Limb (tissue), 2 donors: ENCODE measurements at regions not wholly inside any gene's neighbourhood (a gene's known extent, or its start where the extent isn't known, plus 50 kb on each side); places are given as distances from the start of the nearest gene placed in this dataset.
"Not testable (repeated sequence)": the region's sequence is repeated elsewhere in the genome, so short reads cannot be mapped to it uniquely, and the experiment has no call there.

Experiments used
- DNase-seq, 2 donors: peaks; one replicate each; pipeline ENCODE4 v3.0.0-alpha.2; 2016; ENCODE audit errors: extremely low spot score in 2 of 2

- no peak for DNase-seq
These were observed 142.0 kb upstream of the TGFBR2 start for GRCh38 chr3:30464381-30464780.

GRCh38 chr3:30465454-30465853 is 140.9 kb upstream of the TGFBR2 start:
- no peak for DNase-seq

DNA sequence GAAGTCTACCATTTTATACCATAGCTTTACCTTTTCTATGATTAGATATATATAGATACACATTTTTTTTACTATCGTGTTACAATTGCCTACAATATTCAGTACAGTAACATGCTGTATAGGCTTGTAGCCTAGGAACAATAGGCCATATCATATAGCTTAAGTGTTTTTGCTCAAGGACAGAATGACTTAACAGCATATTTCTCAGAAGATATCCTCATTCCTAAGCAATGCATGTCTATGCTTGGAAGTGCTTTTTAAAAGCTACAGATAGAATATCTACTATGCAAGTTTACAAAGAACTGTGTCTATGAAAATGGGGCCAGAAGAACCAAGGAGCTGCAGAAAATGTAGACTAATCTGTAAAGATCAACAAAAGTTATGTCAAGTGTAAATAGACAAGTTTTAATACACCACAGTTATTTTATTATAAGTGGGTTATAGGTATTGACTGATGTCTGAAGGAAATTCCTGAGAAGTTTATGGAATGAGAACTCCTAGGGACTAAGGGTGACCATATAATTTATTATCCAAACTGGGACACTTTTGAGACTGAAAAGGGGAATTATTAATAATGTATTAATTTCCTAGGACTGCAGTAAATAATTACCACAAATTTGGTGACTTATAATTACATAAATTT is 138.7 kb upstream of the TGFBR2 start:
- no peak for DNase-seq

- no peak for DNase-seq
These were observed 137.3 kb upstream of the TGFBR2 start for GRCh38 chr3:30469133-30469532.

- no peak for DNase-seq
These were observed 135.9 kb upstream of the TGFBR2 start for GRCh38 chr3:30470496-30470895.

DNA sequence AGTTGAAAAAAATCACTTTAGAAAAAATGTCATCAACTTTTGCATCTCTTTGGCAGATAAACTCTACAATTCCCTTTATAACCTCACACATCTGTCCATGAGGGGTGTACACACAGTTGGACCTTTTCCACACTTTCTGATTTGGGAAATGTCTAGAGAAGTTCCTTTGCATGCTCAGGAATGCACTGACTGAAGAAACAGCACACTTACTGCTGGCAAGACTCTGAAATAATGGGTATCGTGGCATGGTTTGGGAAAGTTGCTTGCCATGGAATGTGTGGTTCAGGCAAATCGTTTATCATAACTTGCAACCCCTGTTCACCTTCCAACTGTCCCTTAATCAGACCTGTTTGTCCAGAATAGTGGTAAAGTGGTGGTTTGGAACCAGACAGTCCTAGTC is 135.3 kb upstream of the TGFBR2 start:
- DNase-seq = no peak

GRCh38 chr3:30471796-30472489 is 134.5 kb upstream of the TGFBR2 start:
- DNase-seq = no peak

DNA sequence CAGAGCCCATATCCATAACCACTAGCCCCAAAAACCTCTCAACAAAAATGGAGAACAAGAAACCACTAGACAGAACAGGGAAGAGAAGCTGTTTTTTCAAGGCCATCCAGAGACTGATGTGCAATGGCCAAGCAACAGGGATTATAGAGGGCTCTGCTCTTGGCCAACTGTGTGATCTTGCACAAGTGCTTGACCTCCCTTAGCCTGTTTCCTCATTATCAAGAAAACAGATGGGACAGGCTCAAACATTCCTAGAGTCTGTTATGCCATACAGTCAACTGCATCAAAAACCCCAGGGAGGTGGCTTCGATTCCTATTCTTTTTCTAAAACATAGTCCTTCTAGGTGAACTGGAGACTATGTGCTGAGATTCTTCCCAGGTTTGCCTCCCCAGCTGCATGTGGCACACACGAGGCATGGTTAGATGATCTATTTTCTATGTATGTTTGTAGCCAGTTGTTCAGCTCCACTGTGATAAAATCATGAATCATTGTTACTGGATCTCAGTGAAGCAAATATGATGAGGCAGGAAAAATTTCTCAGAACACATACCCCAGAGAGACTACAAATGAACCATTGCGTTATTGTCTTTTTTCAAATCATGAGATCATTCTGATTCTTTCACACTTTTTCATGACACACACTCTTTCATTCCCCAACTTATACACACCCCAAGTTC is 132.9 kb upstream of the TGFBR2 start:
- no peak for DNase-seq

GRCh38 chr3:30474371-30474770 is 132.0 kb upstream of the TGFBR2 start:
- DNase-seq = no peak

DNA sequence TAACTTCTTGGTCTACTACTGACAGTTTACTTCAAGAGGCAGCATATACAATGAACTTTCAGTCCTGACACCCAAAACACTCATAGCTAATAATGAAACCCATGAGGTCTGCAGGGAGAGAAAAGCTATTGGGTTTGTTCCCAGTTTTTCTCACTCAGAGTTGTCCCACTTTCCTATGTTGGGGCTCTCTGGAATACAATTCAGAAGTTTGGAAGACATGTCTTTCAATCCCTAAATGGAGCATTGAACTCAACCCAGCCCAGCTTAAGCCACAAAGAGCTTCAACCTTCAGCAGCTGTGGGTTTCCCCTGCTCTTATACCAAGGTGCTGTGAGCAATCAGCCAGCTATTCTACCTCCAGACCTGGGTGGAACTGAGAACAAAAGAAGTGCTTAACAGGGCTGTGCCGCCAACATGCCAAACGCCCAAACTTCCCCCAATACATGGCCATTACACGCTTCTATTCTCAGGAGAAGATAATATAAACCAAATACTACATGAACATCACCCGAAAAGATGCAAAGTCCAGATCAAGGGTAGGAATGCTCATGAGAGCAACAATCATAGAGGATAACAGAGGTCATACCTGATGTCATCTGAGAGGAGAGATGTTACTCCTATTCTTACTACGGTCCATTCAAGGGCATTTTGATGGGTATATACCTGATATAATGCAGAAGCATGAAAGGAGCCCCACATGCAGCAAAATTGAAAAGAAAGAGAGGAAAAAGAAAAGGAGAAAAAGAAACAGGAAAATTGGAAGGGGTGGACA is 131.2 kb upstream of the TGFBR2 start:
- no peak for DNase-seq

DNA sequence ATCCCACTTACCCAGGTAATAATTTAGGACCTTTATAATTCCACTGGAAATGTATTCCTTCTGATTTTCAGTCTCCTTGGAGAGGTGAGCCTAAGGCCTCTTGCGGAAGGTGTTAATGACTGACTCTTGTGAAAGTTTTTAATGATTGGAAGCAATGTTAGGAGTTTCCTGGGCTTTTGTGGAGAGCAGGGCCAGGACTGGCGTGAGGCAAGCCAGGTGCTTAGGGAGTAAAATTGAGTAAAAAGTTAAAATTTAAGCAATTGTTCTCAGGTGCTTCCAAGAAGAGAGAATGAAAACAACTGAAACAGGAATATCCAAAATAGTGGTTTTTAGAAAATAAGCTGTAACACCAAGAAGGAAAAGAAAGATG is 130.6 kb upstream of the TGFBR2 start:
- DNase-seq = no peak

DNA sequence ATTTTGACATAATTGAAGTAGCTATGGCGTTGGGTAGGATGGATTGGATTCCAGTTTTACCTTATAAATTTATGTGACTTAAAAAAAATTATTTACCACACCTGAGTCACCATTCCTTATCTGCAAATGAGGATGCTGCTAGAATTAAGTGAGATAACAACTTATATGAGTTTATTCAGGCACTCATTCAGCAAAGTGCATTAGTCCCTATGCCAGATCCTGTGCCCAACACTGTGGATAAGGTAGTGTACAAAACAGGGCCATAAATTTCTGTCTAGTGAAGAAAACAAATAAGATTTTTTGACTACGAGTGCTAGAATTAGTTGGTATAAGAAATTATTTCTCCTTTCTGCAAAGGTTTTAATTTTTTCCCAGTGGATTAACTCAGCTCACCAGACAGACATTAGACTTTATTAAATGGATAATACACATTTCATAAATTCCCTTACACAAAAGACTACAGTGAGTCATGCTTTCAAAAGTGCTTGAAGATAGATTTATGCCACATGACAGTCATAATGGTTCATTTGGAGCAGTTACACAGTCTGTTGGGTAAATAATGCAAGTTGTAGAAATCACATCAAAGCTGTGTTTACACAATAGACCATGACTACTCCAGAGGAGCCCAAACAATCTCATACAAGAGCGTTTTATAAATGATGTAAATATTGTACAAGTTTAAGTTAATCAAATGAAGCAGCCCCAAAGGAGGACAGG is 129.9 kb upstream of the TGFBR2 start:
- DNase-seq = no peak

DNA sequence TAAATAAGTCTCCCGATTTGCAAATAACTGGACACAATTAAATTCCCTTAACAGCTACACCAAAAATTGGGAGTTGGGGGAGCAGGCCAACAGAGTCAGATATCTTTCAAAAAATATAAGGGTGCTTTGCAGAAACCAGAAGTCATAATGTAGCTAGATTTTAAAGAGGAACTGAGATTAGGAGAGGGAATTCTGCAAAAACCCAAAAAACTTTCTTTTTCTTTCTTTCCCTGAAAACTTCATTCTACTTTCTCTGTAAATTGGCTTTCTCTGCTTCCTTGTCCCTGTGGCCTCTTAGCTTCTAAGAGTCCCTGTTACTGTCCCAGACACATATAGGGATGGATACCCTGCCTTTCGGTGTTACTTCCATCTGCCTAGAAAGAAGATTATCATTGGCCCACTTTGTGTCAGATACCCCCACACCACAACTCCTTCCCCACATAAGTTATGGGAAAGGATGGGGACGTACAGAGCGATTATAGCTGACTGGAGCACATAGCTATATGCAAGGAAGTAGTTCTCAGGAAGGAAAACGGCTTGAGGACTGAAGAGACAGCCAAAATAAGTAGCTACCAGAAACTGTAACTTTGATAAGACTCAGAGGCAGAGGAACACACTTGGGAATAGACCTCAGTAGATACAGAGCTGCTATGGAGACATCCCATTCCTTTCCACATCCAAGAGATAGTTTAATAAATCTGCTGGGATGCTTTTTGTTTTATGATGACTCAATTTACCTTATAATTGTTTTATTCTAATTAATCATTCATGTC is 129.1 kb upstream of the TGFBR2 start:
- DNase-seq = no peak

DNA sequence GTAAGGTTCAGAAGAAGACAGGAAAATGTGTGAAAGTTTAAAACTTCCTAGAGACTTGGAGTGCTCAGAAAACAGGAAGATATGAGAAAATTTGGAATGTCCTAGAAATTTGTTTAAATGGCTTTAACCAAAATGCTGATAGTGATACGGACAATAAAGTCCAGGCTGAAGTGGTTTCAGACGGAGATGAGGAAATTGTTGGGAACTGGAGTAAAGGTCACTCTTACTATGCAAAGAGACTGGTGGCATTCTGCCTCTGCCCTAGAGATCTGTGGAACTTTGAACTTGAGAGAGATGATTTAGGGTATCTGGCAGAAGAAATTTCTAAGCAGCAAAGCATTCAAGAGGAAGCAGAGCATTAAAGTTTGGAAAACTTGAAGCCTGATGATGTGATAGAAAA is 126.7 kb upstream of the TGFBR2 start:
- not testable (repeated sequence) for DNase-seq

DNA sequence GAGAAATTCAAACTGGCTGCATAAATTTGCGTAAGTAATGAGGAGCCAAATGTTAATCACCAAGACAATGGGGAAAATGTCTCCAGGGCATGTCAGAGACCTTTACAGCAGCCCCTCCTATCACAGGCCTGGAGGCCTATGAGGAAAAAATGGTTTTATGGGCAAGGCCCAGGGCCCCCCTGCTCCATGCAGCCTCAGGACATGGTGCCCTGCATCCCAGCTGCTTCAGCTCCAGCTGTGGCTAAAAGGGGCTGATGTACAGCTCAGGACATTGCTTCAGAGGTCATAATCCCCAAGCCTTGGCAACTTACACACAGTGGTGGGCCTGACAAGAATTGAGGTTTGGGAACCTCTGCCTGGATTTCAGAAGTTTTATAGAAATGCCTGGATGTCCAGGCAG is 126.2 kb upstream of the TGFBR2 start:
- DNase-seq = not testable (repeated sequence)

GRCh38 chr3:30480587-30480986 is 125.8 kb upstream of the TGFBR2 start:
- no peak for DNase-seq

GRCh38 chr3:30481241-30481640 is 125.2 kb upstream of the TGFBR2 start:
- no peak for DNase-seq

DNA sequence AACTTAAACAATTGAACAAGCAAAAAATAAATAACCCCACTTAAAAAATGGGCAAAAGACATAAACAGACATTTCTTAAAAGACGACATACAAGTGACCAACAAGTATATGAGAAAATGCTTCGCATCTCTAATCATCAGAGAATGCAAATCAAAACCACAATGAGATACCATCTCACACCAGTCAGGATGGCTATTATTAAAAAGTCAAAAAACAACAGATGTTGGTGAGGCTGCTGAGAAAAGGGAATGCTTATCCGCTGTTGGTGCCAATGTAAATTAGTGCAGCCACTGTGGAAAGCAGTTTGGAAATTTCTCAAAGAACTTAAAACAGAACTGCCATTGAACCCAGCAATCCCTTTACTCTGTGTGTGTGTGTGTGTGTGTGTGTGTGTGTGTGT is 122.2 kb upstream of the TGFBR2 start:
- not testable (repeated sequence) for DNase-seq

DNA sequence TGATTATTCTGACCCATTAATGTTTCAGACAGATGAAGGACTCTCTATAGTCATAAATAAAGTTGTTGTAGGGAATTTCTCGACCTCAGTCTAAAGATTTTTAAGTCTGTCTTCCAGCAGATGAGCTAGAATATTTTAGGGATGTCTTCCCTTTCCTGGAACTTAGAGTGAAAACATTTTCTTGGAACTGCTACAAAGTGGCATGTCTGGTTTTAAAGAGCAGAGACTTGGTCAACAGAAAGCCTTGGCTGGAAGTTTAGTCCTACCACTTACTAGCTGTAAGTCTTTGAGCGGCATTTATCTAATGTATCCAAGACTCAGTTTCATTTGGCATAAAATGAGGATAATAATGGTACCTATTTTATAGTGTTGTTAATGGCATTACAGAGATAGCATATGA is 120.0 kb upstream of the TGFBR2 start:
- DNase-seq = no peak

DNA sequence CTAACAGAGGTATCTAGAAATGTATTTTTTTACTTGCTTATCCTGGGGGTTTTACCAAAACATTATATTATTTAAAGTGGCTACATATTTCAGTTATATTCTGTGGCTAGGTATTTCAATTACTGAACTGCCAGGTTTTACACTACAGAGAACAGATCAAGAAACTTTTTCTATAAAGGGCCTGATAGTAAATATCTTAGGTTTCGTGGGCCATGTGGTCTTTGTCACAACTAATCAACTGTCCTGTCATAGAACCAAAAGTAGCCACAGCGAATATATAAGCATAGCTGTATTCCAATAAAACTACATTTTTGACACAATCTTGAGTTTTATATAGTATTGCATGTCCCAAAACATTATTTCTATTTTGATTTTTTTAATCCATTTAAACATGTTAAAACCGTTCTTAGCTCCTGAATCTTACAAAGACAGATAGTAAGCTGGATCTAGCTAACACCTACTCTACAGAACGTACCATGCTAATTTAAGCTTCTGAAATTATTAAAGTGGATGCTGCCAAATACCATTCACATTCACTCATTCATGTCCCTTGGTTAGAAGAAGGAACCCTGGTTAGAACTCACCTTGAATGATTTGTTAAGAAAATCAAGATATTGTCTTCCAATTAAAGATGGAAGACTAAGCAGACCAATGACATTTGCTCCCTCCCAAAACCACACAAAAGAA is 118.2 kb upstream of the TGFBR2 start:
- no peak for DNase-seq
